ENCODE measurements at regions not wholly inside any gene's neighbourhood (a gene's known extent, or its start where the extent isn't known, plus 50 kb on each side); places are given as distances from the start of the nearest gene placed in this dataset.

DNA sequence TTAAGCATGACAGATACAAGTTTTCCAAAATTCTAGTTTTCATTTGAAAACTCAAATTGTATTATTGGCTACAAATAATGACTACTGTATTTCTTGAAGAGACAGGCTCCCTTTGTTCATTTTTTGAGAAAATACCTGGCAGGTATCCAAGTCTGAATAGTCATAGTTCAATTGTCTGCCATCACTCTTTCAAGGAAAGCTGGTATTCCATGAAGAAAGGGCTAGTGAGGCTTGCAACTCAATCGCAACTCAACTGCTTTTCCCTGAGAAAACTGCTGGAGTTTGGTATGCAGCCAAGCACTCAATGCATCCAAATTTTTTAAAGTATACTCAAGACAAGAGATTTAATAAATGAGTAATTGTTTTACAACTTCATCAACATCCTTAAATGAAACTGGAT, 61.4 kb upstream of the TRIO start:
- TF ChIP-seq, protein P1, sequence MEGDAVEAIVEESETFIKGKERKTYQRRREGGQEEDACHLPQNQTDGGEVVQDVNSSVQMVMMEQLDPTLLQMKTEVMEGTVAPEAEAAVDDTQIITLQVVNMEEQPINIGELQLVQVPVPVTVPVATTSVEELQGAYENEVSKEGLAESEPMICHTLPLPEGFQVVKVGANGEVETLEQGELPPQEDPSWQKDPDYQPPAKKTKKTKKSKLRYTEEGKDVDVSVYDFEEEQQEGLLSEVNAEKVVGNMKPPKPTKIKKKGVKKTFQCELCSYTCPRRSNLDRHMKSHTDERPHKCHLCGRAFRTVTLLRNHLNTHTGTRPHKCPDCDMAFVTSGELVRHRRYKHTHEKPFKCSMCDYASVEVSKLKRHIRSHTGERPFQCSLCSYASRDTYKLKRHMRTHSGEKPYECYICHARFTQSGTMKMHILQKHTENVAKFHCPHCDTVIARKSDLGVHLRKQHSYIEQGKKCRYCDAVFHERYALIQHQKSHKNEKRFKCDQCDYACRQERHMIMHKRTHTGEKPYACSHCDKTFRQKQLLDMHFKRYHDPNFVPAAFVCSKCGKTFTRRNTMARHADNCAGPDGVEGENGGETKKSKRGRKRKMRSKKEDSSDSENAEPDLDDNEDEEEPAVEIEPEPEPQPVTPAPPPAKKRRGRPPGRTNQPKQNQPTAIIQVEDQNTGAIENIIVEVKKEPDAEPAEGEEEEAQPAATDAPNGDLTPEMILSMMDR (IDR thresholded peaks at IDR 0.05) = no peak
- TF ChIP-seq POLR2A (IDR thresholded peaks at IDR 0.05) = no peak

Data from esophagus squamous epithelium (tissue), 4 donors.